ENCODE measurements at regions not wholly inside any gene's neighbourhood (a gene's known extent, or its start where the extent isn't known, plus 50 kb on each side); places are given as distances from the start of the nearest gene placed in this dataset.
A peak's percentile ranks its signal among the peaks of the same experiment; 100 is the strongest.

DNA sequence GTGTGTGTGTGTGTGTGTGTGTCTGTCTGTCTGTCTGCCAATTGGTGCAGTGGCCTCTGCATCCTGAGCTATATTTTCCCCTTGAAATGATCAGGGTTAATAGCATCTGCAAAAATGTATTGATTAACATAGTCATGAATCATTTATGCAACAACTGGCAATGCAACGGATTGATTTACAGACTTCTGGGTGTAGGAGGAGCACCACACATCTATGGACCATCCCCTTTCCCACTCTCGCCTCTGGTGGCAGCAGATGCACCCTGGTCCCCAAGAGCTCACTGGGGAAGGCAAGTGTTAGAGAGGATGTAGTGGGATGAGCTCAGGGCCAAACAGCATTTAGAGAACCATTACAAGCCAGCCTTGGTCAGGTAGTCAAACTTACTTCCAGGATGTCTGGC, 272.7 kb upstream of the C2CD4B start:
- Histone ChIP-seq H3K9me3 (no peaks in the 10 kb centered on the region), H3K27me3 (no peaks in the 10 kb centered on the region), H3K27ac (no peak overlapping the region), H3K4me1 (peaks cover 12% of the 10 kb centered on the region), H3K36me3 (replicated peaks in 1 of 2; ENCODE audit: insufficient read depth in 1 of 2, low read depth in 2 of 2) (no peaks in the 10 kb centered on the region), H3K4me3 (no peak overlapping the region)
- DNase-seq (no peak), ATAC-seq (no peak)
- WGBS, 2 donors, result 71 to 72% methylated on average over 2 of the region's 2 CpGs
- intact Hi-C loops (cut with DNase I), result no loop called here
- TF ChIP-seq, protein P1, sequence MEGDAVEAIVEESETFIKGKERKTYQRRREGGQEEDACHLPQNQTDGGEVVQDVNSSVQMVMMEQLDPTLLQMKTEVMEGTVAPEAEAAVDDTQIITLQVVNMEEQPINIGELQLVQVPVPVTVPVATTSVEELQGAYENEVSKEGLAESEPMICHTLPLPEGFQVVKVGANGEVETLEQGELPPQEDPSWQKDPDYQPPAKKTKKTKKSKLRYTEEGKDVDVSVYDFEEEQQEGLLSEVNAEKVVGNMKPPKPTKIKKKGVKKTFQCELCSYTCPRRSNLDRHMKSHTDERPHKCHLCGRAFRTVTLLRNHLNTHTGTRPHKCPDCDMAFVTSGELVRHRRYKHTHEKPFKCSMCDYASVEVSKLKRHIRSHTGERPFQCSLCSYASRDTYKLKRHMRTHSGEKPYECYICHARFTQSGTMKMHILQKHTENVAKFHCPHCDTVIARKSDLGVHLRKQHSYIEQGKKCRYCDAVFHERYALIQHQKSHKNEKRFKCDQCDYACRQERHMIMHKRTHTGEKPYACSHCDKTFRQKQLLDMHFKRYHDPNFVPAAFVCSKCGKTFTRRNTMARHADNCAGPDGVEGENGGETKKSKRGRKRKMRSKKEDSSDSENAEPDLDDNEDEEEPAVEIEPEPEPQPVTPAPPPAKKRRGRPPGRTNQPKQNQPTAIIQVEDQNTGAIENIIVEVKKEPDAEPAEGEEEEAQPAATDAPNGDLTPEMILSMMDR (IDR thresholded peaks at IDR 0.05), result no peak
- no peak for TF ChIP-seq POLR2A (IDR thresholded peaks at IDR 0.05)

DNA sequence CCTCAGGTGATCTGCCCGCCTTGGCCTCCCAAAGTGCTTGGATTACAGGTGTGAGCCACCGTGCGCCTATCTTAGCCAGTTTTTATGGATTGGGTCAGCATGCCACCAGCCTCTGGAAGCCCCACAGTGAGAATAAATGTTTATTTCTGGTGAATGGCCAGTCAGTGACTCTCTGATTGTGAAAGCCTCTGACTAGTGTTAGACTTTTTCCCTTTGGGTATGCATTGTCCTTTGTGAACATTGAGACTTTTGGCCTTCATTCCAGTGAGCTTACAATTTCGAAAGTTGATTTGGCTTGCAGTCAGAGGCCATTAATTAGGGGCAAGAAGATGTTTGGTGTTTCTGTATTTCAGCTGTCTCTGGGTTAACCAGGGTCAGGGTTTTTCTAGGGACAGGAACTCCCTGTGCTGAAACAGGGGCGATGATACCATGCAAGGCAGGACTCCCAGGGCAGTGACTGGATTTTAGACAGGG, 274.5 kb upstream of the C2CD4B start:
- no peaks in the 10 kb centered on the region for H3K9me3 ChIP-seq
- no peaks in the 10 kb centered on the region for H3K36me3 ChIP-seq (replicated peaks in 1 of 2; ENCODE audit: insufficient read depth in 1 of 2, low read depth in 2 of 2)
- H3K4me3 ChIP-seq, result no peak overlapping the region
- DNase-seq, result peak in 1 of 4 donors; percentile 24
- TF ChIP-seq POLR2A (IDR thresholded peaks at IDR 0.05), result no peak
- TF ChIP-seq, protein P1 (IDR thresholded peaks at IDR 0.05), result no peak
- peaks cover 12% of the 10 kb centered on the region for H3K4me1 ChIP-seq
- intact Hi-C loops (cut with DNase I), result no loop called here
- H3K27ac ChIP-seq, result no peak overlapping the region
- H3K27me3 ChIP-seq, result no peaks in the 10 kb centered on the region
- peak; percentile 67 for ATAC-seq
- 62 to 76% methylated on average over 2 to 5 of the region's 5 CpGs for WGBS, 2 donors

- TF ChIP-seq, protein P1 (IDR thresholded peaks at IDR 0.05), result no peak
- no peak for TF ChIP-seq POLR2A (IDR thresholded peaks at IDR 0.05)
- Histone ChIP-seq H3K27me3 (no peaks in the 10 kb centered on the region), H3K36me3 (replicated peaks in 1 of 2; ENCODE audit: insufficient read depth in 1 of 2, low read depth in 2 of 2) (no peaks in the 10 kb centered on the region), H3K4me1 (peaks cover 12% of the 10 kb centered on the region), H3K4me3 (no peak overlapping the region), H3K27ac (no peak overlapping the region), H3K9me3 (no peaks in the 10 kb centered on the region)
- intact Hi-C loops (cut with DNase I), result no loop called here
- DNase-seq, result no peak
- ATAC-seq, result no peak
- WGBS, 2 donors, result 80 to 84% methylated on average over 11 of the region's 11 CpGs
Measured at GRCh38 chr15:62440362-62441105, 275.4 kb upstream of the C2CD4B start.

DNA sequence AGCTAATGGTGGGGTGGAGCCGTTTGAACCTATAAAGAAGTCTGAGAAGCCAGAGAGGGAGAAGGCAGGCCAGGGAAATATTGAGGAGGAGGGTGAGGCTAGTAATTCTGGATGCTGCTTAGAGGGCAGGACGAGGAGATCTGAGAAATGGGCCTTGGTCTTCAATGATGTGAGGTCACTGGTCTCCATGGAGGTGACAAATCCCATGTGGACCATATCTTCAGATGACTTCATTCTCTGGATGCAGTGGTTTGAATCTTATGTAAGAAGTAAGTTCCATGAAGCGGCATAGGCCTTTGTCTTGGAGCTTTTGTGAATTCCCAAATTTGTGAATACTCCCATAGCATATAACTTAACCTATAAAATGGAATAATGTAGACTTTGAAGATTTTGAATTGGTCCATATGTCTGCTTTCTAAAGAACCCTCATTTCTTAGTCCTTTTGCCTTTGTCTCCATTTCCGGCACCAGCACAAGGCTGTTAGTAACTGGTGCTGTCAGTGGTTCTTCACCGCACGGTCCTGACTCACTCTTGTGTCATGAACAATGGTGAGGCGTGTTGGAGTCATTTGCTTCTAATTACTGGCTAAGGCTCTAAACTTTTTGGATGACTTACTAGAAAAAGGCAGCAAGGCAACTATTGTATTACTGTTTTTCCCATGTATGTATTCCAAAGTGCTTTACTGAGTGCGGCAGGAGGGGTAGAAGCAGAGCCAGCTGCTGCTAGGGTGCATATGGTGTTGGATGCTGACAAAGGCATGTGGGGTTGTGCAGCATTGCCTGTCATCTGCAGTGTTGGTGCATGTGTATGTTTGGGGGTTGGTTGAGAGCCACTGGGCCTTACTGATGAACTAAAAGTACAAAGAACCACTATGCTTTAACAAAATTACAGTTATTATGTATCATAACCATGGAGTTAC, 279.3 kb upstream of the C2CD4B start:
- H3K9me3 ChIP-seq, result no peaks in the 10 kb centered on the region
- WGBS, 2 donors, result 89 to 92% methylated on average over 8 of the region's 8 CpGs
- intact Hi-C loops (cut with DNase I), result no loop called here
- ATAC-seq (no peak), DNase-seq (peak in 1 of 4 donors; percentile 32)
- H3K4me1 ChIP-seq, result peaks cover 4% of the 10 kb centered on the region
- no peaks in the 10 kb centered on the region for H3K27me3 ChIP-seq
- no peaks in the 10 kb centered on the region for H3K36me3 ChIP-seq (replicated peaks in 1 of 2; ENCODE audit: insufficient read depth in 1 of 2, low read depth in 2 of 2)
- no peak overlapping the region for H3K27ac ChIP-seq
- no peak for TF ChIP-seq POLR2A (IDR thresholded peaks at IDR 0.05)
- TF ChIP-seq, protein P1 (IDR thresholded peaks at IDR 0.05), result no peak
- H3K4me3 ChIP-seq, result no peak overlapping the region

Data from body of pancreas (tissue), 4 donors.